ENCODE measurements at regions not wholly inside any gene's neighbourhood (a gene's known extent, or its start where the extent isn't known, plus 50 kb on each side); places are given as distances from the start of the nearest gene placed in this dataset.

DNA sequence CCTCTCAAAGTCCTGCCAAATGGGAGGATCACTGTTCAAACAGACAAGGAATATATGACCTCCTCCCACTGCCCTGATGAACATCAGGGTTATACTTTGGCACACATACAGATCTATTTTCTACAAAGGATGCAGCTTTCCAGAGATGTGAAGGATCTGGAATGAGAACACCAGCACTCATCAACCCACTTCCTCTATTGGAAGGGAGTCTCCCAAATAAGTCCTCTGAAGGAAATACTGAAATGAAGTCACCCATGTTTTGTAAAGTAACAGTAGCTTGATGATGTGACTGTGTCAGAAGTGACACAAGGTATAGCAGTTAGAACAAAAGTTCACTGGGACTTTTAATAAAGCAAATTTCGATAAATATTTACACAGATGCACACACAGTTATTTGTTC is 104.9 kb downstream of the OGFRL1 start:
- TF ChIP-seq POLR2A (IDR thresholded peaks at IDR 0.05; ENCODE audit: low read depth, low read length) (no peak), POLR2AphosphoS5 (IDR thresholded peaks at IDR 0.05; ENCODE audit: low read depth, low read length) (no peak), TAF1 (IDR thresholded peaks at IDR 0.05; ENCODE audit: low read depth, low read length) (no peak), SPI1 (IDR thresholded peaks at IDR 0.05; ENCODE audit: low read depth, low read length) (no peak)
